SKM-1 (cell line): ENCODE measurements at regions not wholly inside any gene's neighbourhood (a gene's known extent, or its start where the extent isn't known, plus 50 kb on each side); places are given as distances from the start of the nearest gene placed in this dataset.
"Not testable (repeated sequence)": the region's sequence is repeated elsewhere in the genome, so short reads cannot be mapped to it uniquely, and the experiment has no call there.

ENCODE experiments used
- DNase-seq: peaks from one replicate; lab custom pipeline; 2025; ENCODE audit not compliant: unreplicated experiment; lab: John Stamatoyannopoulos, UW

DNA sequence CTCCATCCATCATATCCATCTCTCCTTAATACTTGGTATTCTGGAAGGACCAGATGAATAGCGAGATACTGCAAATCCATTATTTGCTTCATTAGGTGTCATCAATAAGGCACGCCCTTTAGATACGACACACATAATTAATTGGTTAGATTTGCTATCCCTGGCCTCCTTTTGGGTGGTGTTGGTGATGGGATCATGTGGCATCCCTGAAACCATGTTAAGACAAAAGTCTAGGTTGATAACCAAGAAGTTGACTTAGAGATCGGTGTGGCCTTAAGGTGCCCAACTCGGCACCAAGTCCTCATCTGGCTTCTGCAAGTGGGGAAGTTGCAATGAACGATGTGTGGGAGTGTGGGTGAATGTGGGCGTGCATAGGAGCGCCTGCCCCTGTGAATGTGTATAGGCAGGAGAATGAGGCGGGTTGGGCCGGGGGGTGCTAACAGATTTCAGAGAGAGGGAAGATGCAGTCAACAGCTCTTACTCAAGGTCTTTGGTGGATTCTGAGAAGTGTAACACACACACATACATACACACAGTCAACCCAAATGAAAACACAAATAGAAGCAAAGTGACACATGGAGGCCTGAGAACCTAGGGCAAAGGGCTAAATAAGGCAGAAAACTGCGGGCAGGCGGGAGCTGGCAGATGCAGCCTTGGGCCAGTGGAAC lies 415.7 kb upstream of the ESRRG start:
- no peak for DNase-seq

GRCh38 chr1:217138173-217138765 lies 415.0 kb upstream of the ESRRG start:
- DNase-seq, result no peak

- no peak for DNase-seq
These were observed 414.1 kb upstream of the ESRRG start for GRCh38 chr1:217137210-217137881.

- DNase-seq, result no peak
These were observed 413.6 kb upstream of the ESRRG start for GRCh38 chr1:217136895-217137205.

DNA sequence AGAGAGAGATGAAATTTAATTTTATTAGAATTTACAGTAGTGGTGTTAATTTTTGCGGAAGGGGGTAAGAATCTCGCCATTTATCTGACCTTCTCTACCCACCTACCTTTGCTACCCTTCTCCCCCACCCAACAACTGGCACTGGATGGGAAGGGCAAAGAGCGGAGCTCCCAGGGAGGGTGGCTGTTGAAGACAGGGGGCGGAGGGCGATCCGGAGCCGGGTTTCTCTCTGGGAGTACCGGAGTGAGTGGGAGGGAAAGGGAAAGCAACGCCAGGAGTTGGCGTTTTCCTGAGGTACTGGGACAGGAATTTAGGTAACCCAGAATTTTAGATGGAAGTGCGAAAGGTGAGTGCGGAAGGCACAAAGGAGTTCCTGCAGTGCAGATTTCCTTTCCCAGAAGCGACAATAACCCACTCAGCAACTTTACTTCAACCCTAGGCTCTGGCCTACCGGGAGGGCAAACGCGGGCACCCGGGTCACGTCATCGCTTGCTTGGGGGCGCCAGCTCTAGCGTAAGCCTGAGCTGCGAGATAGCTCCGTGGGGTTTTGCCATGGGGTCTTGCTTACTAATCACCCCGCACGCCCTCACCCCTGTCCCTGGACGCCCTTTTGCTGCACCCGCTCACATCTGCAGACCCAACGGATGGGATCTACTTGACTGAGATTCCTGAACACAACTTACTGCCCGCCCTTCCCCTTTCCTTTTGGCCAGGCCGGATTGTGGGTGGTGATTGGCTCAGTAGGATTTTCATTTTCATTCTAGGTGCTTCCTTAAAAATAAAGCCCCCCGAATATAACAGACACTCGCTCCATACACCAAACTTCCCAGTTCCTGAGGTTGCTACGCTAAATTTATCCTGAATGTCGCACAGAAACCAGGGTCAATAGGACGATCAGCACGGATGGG lies 413.0 kb upstream of the ESRRG start:
- DNase-seq, result no peak

- DNase-seq, result no peak
These were observed 412.3 kb upstream of the ESRRG start for GRCh38 chr1:217135569-217135915.

DNA sequence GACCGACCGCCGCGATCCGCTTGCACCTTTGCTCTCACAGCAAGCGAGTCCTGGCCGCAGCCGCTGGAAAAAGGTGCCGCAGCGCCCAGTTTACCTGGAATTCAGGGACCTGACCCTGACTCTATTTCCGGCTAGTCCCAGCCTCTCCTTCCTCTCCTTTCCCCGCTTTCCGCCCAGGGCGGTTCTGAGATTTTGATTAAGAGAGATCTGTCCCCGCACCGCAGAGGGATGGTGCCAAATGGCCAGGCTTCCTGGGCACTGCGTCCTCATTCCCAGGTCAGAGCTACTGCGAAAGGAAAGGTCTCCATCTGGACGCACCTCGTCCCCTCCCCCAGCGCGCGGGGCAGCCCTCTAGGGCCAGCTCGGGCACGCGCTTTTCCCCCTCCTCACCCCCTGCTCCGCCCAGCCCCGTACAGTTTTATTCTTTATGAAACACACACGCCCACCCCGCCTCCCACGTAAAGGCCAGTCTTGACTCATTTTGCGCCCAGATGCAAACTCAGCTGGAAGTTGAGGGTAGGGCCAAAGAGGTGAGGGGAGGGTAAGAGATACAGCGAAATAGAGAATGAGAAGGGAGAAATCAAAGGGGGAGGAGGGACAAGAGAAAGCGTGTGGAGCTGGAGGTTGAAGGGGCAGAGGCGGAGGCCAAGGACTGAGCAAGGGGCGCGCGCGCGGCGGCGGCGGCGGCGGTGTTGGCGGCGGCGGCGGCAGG lies 411.8 kb upstream of the ESRRG start:
- no peak for DNase-seq

- no peak for DNase-seq
These were observed 411.0 kb upstream of the ESRRG start for GRCh38 chr1:217133958-217134856.

GRCh38 chr1:217133092-217133491 lies 409.9 kb upstream of the ESRRG start:
- DNase-seq, result no peak

DNA sequence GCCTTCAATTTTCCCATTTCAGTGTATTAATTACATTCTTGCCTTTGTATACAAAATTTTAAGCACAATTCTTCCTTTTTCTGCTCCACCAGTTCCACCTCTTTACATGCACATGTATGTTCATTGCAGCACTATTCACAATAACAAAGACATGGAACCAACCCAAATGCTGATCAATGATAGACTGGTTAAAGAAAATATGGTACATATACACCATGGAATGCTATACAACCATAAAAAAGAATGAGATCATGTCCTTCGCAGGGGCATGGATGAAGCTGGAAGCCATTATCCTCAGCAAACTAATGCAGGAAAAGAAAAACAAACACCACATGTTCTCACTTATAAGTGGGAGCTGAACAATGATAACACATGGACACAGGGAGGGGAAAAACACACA lies 400.1 kb upstream of the ESRRG start:
- DNase-seq, result not testable (repeated sequence)

GRCh38 chr1:217117973-217118465 lies 394.8 kb upstream of the ESRRG start:
- no peak for DNase-seq

- no peak for DNase-seq
These were observed 392.5 kb upstream of the ESRRG start for GRCh38 chr1:217115404-217116380.

GRCh38 chr1:217109928-217110327 lies 386.7 kb upstream of the ESRRG start:
- no peak for DNase-seq

- no peak for DNase-seq
These were observed 383.1 kb upstream of the ESRRG start for GRCh38 chr1:217106231-217106901.

GRCh38 chr1:217105437-217105836 lies 382.2 kb upstream of the ESRRG start:
- no peak for DNase-seq

DNA sequence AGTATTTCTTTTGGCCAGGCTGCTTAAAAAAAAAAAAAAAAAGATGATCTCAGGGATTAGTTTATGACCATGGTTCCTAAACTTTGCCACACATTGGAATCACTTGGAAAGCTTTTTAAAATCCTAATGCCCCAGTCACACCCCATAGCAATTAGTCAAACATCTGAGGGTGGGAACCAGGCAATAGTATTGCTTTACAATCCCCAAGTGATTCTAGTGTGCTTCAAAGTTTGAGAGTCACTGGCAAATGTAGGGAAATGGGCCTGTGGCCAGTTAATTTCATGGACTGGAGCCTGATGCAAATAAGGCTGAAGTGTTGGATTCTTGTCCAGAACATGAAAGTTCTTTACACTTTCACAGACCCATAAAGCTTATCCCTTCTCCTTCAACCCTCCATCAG lies 374.6 kb upstream of the ESRRG start:
- DNase-seq, result no peak

DNA sequence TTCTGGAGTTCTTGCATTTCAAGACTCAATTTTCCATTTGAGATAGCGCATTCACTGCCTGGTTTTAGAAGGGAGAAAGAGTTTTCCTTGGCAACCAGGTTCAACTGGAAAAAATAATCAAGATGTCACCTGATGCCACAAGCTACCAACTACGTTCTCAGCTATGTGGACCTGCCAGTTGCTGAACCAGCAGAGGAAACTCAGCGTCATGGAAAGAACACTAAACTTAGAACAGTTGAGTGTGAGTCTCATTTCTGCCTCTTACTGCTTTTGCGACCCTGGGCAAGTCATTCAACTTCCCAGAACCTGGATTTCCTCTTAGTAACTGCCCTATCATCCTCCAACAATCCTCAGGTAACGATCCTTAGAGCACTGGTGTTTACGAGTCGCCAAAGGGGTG lies 373.0 kb upstream of the ESRRG start:
- no peak for DNase-seq

- no peak for DNase-seq
These were observed 371.9 kb upstream of the ESRRG start for GRCh38 chr1:217095050-217095622.
